ENCODE measurements at regions not wholly inside any gene's neighbourhood (a gene's known extent, or its start where the extent isn't known, plus 50 kb on each side); places are given as distances from the start of the nearest gene placed in this dataset.
"Not testable (repeated sequence)": the region's sequence is repeated elsewhere in the genome, so short reads cannot be mapped to it uniquely, and the experiment has no call there.

DNA sequence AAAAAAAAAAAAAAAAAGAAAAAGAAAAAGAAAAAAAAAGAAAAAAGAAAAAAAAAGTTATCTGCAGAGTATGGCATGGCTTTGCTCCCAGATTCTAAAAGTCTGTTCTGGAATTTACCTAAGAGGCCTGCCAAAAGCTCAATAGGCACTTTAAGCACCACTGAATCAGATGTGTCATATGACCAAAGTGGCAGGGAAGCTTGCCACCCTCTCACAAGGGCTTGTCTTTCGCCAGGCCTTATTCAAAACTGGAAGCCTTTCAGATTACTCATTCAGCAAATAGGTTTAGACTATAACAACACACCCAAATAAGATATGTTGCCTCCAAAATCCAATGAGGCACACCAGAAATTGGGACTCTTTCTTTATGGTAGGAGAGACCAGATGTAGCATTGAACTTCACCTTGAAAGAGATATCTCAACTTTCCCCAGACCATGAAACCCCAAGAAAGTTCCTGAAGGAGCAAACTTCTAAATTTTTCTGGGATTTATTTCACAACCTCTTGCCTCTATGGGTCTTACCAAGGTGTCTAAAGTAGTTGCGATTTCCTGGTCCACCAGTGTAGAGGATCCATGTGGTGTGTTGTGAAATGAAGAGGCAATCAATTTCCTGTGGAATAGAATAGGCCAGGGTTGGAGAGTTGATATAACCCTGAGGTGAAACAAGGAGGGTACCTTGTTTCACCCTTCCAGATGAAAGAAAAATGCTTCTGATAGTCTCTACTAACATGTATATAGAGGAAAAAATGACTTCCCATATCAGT, 218.8 kb downstream of the DAD1 start:
- Histone ChIP-seq H4K20me1 (ENCODE audit: insufficient read depth, low read length) (no peaks in the 10 kb centered on the region), H3K79me2 (ENCODE audit: insufficient read depth, low read length) (no peaks in the 10 kb centered on the region), H3K27me3 (ENCODE audit: control insufficient read depth in 1 of 2, insufficient read depth in 2 of 2, low read length in 2 of 2) (no peaks in the 10 kb centered on the region), H3K27ac (ENCODE audit: extremely low read length, insufficient read depth, low read length) (no peak overlapping the region), H3K9ac (ENCODE audit: insufficient read depth, low read depth, low read length) (no peak overlapping the region), H2AFZ (ENCODE audit: low read length) (no peak overlapping the region), H3K9me3 (ENCODE audit: low read length) (no peaks in the 10 kb centered on the region), H3K36me3 (replicated peaks in 1 of 2; ENCODE audit: control insufficient read depth in 1 of 2, insufficient read depth in 2 of 2, low read length in 2 of 2) (no peaks in the 10 kb centered on the region), H3K4me1 (ENCODE audit: insufficient read depth, low read length) (no peaks in the 10 kb centered on the region), H3K4me3 (replicated peaks in 1 of 3; ENCODE audit: insufficient read depth in 1 of 3, low read depth in 2 of 3, low read length in 3 of 3) (no peak overlapping the region), H3K4me2 (ENCODE audit: low read depth, low read length) (no peak overlapping the region)
- ATAC-seq (no peak), DNase-seq (ENCODE audit: low spot score) (no peak), FAIRE-seq (no peak)
- ChIA-PET POLR2A (no interaction called here), CTCF (ENCODE audit: low intra/inter-chr PET ratio, low total read pairs) (no interaction called here)
- intact Hi-C loops (cut with micrococcal nuclease; ENCODE audit: unreplicated experiment) (no loop called here), in situ Hi-C loops (cut with HindIII; ENCODE audit: extremely low pct_ligation_motif_present, low pct_unique_long_range_greater_than_20kb) (loop anchor here (10.0 kb wide), 1 partner anchor 205 kb away; no protein-coding TSS in a partner anchor)
- WGBS (ENCODE audit: low lambda C conversion rate): 4% methylated on average over 2 of the region's 2 CpGs
- BruUV-seq (replicated peaks): no TSS peak
- TF ChIP-seq NFRKB (IDR thresholded peaks at IDR 0.05): 0 out of 2 replicates have a peak, but pooled peaks have one; percentile 11
- no peak for TF ChIP-seq ELF4 (CRISPR knock-in tag; IDR thresholded peaks at IDR 0.05; ENCODE audit: borderline replicate concordance)
- 0 out of 2 replicates have a peak, but pooled peaks have one; percentile 36 for TF ChIP-seq CREB1 (IDR thresholded peaks at IDR 0.05)
- no peak for TF ChIP-seq CREB1 (CRISPR knock-in tag; IDR thresholded peaks at IDR 0.05)
- 0 out of 2 replicates have a peak, but pooled peaks have one; percentile 14 for TF ChIP-seq RAD51 (IDR thresholded peaks at IDR 0.05; ENCODE audit: borderline replicate concordance)

DNA sequence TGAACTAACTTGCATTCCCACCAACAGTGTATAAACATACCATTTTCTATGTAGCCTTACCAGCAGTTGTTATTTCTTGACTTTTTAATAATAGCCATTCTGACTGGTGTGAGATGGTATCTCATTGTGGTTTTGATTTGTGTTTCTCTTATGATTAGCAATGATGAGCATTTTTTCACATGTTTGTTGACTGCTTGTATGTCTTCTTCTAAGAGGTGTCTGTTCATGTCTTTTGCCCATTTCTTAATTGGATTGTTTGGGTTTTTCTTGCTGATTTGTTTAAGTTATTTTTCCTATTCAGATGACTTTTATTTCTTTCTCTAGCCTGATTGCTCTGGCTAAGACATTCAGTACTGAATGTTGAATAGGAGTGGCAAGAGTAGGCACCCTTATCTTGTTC, 230.3 kb downstream of the DAD1 start:
- POLR2A ChIA-PET: no interaction called here

DNA sequence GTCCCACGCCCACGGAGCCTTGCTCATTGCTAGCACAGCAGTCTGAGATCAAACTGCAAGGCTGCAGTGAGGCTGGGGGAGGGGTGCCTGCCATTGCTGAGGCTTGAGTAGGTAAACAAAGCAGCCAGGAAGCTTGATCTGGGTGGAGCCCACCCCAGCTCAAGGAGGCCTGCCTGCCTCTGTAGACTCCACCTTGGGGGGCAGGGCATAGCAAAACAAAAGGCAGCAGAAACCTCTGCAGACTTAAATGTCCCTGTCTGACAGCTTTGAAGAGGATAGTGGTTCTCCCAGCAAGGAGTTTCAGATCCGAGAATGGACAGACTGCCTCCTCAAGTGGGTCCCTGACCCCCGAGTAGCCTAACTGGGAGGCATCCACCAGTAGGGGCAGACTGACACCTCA, 239.7 kb downstream of the DAD1 start:
- in situ Hi-C loops (cut with HindIII; ENCODE audit: extremely low pct_ligation_motif_present, low pct_unique_long_range_greater_than_20kb); H3K36me3 ChIP-seq (replicated peaks in 1 of 2; ENCODE audit: control insufficient read depth in 1 of 2, insufficient read depth in 2 of 2, low read length in 2 of 2); H4K20me1 ChIP-seq (ENCODE audit: insufficient read depth, low read length); BruUV-seq (replicated peaks); DNase-seq (ENCODE audit: low spot score); H3K27ac ChIP-seq (ENCODE audit: extremely low read length, insufficient read depth, low read length); ATAC-seq; POLR2A ChIA-PET; H3K4me3 ChIP-seq (replicated peaks in 1 of 3; ENCODE audit: insufficient read depth in 1 of 3, low read depth in 2 of 3, low read length in 3 of 3); H2AFZ ChIP-seq (ENCODE audit: low read length); H3K4me1 ChIP-seq (ENCODE audit: insufficient read depth, low read length); FAIRE-seq; H3K79me2 ChIP-seq (ENCODE audit: insufficient read depth, low read length); H3K9ac ChIP-seq (ENCODE audit: insufficient read depth, low read depth, low read length); H3K27me3 ChIP-seq (ENCODE audit: control insufficient read depth in 1 of 2, insufficient read depth in 2 of 2, low read length in 2 of 2); CTCF ChIA-PET (ENCODE audit: low intra/inter-chr PET ratio, low total read pairs); intact Hi-C loops (cut with micrococcal nuclease; ENCODE audit: unreplicated experiment); H3K4me2 ChIP-seq (ENCODE audit: low read depth, low read length): not testable (repeated sequence)
- H3K9me3 ChIP-seq (ENCODE audit: low read length): peaks cover 17% of the 10 kb centered on the region
- WGBS (ENCODE audit: low lambda C conversion rate): 7% methylated on average over 4 of the region's 4 CpGs

More for the DNA sequence above, 230.3 kb downstream of the DAD1 start:
- Histone ChIP-seq H4K20me1 (ENCODE audit: insufficient read depth, low read length) (no peaks in the 10 kb centered on the region), H3K9me3 (ENCODE audit: low read length) (no peaks in the 10 kb centered on the region), H2AFZ (ENCODE audit: low read length) (no peak overlapping the region), H3K79me2 (ENCODE audit: insufficient read depth, low read length) (no peaks in the 10 kb centered on the region), H3K4me1 (ENCODE audit: insufficient read depth, low read length) (no peaks in the 10 kb centered on the region), H3K27me3 (ENCODE audit: control insufficient read depth in 1 of 2, insufficient read depth in 2 of 2, low read length in 2 of 2) (no peaks in the 10 kb centered on the region), H3K27ac (ENCODE audit: extremely low read length, insufficient read depth, low read length) (no peak overlapping the region), H3K4me2 (ENCODE audit: low read depth, low read length) (no peak overlapping the region), H3K9ac (ENCODE audit: insufficient read depth, low read depth, low read length) (no peak overlapping the region), H3K4me3 (replicated peaks in 1 of 3; ENCODE audit: insufficient read depth in 1 of 3, low read depth in 2 of 3, low read length in 3 of 3) (no peak overlapping the region), H3K36me3 (replicated peaks in 1 of 2; ENCODE audit: control insufficient read depth in 1 of 2, insufficient read depth in 2 of 2, low read length in 2 of 2) (no peaks in the 10 kb centered on the region)
- TF ChIP-seq, protein P1, sequence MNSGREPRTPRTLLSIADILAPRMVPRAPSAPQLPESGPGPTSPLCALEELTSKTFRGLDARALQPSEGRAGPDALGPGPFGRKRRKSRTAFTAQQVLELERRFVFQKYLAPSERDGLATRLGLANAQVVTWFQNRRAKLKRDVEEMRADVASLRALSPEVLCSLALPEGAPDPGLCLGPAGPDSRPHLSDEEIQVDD (CRISPR knock-in tag; IDR thresholded peaks at IDR 0.05; ENCODE audit: borderline replicate concordance): no peak
- no peak for TF ChIP-seq ZNF678 (CRISPR knock-in tag; IDR thresholded peaks at IDR 0.05)
- in situ Hi-C loops (cut with HindIII; ENCODE audit: extremely low pct_ligation_motif_present, low pct_unique_long_range_greater_than_20kb) (no loop called here), intact Hi-C loops (cut with micrococcal nuclease; ENCODE audit: unreplicated experiment) (no loop called here)
- CTCF ChIA-PET (ENCODE audit: low intra/inter-chr PET ratio, low total read pairs): no interaction called here
- FAIRE-seq: no peak
- BruUV-seq (replicated peaks): no TSS peak
- no peak for ATAC-seq
- DNase-seq (ENCODE audit: low spot score): no peak

Data from HepG2 (cell line).